Hepatic stellate cell (primary cell): ENCODE measurements at regions not wholly inside any gene's neighbourhood (a gene's known extent, or its start where the extent isn't known, plus 50 kb on each side); places are given as distances from the start of the nearest gene placed in this dataset.
A peak's percentile ranks its signal among the peaks of the same experiment; 100 is the strongest.

Source experiments
- DNase-seq: peaks from one replicate; pipeline ENCODE4 v3.0.0; 2011; ENCODE audit warnings: low spot score

- no peak for DNase-seq
These were observed 497.4 kb downstream of the ETS1 start for GRCh38 chr11:128089962-128090361.

GRCh38 chr11:128086794-128087193 lies 500.6 kb downstream of the ETS1 start:
- DNase-seq, result no peak

GRCh38 chr11:128085276-128085675 lies 502.1 kb downstream of the ETS1 start:
- DNase-seq, result no peak

GRCh38 chr11:128082574-128082973 lies 504.8 kb downstream of the ETS1 start:
- no peak for DNase-seq

GRCh38 chr11:128069665-128070064 lies 517.7 kb downstream of the ETS1 start:
- DNase-seq, result no peak

- no peak for DNase-seq
These were observed 519.6 kb downstream of the ETS1 start for GRCh38 chr11:128067780-128068179.

GRCh38 chr11:128066399-128066798 lies 521.0 kb downstream of the ETS1 start:
- no peak for DNase-seq

- DNase-seq, result no peak
These were observed 526.0 kb downstream of the ETS1 start for GRCh38 chr11:128061281-128061871.

- no peak for DNase-seq
These were observed 528.7 kb downstream of the ETS1 start for GRCh38 chr11:128058580-128059208.

- no peak for DNase-seq
These were observed 529.5 kb downstream of the ETS1 start for GRCh38 chr11:128057786-128058395.

GRCh38 chr11:128055576-128056217 lies 531.7 kb downstream of the ETS1 start:
- no peak for DNase-seq

- no peak for DNase-seq
These were observed 533.1 kb downstream of the ETS1 start for GRCh38 chr11:128053981-128054931.

- DNase-seq, result no peak
These were observed 534.3 kb downstream of the ETS1 start for GRCh38 chr11:128052912-128053641.

GRCh38 chr11:128048121-128048520 lies 539.2 kb downstream of the ETS1 start:
- DNase-seq, result no peak

GRCh38 chr11:128047026-128047425 lies 540.3 kb downstream of the ETS1 start:
- DNase-seq, result no peak

- no peak for DNase-seq
These were observed 541.1 kb downstream of the ETS1 start for GRCh38 chr11:128046213-128046612.

GRCh38 chr11:128045094-128045725 lies 542.1 kb downstream of the ETS1 start:
- no peak for DNase-seq

- DNase-seq, result no peak
These were observed 545.0 kb downstream of the ETS1 start for GRCh38 chr11:128042290-128042751.

GRCh38 chr11:128040603-128041002 lies 546.8 kb downstream of the ETS1 start:
- no peak for DNase-seq

- DNase-seq, result peak; percentile 35
These were observed 548.0 kb downstream of the ETS1 start for GRCh38 chr11:128039140-128040021.
